Neuronal stem cell (in vitro differentiated cells): ENCODE measurements at regions not wholly inside any gene's neighbourhood (a gene's known extent, or its start where the extent isn't known, plus 50 kb on each side); places are given as distances from the start of the nearest gene placed in this dataset.

Experiments
- DNase-seq: peaks from one replicate; pipeline ENCODE4 v3.0.0-alpha.2; 2013; ENCODE audit warnings: low spot score
- H2AFZ ChIP-seq: one replicate; pipeline ENCODE4 v1.6.1; 2013; ENCODE audit warnings: mild to moderate bottlenecking, low read length, inconsistent platforms
- H2AK5ac ChIP-seq: 2 replicates; pipeline ENCODE4 v1.6.1; 2013; ENCODE audit warnings: low read depth, mild to moderate bottlenecking, inconsistent platforms, low read length, moderate library complexity, mixed read lengths
- H2BK120ac ChIP-seq: 2 replicates; pipeline ENCODE4 v1.6.1; 2013; ENCODE audit warnings: low read depth, mild to moderate bottlenecking, inconsistent platforms, low read length, moderate library complexity, mixed read lengths
- H2BK12ac ChIP-seq: one replicate; pipeline ENCODE4 v1.6.1; 2013; ENCODE audit warnings: low read length, inconsistent platforms
- H2BK15ac ChIP-seq: 2 replicates; pipeline ENCODE4 v1.6.1; 2013; ENCODE audit warnings: mild to moderate bottlenecking, low read length, inconsistent platforms, mixed read lengths
- H2BK5ac ChIP-seq: one replicate; pipeline ENCODE4 v1.6.1; 2013; ENCODE audit warnings: inconsistent platforms, mild to moderate bottlenecking, low read length, moderate library complexity
- H3K14ac ChIP-seq: one replicate; pipeline ENCODE4 v1.6.1; 2013; ENCODE audit warnings: low read length, inconsistent platforms
- H3K18ac ChIP-seq: 2 replicates; pipeline ENCODE4 v1.6.1; 2013; ENCODE audit warnings: low read length, inconsistent platforms
- H3K23ac ChIP-seq: 2 replicates; pipeline ENCODE4 v1.6.1; 2013; ENCODE audit warnings: low read depth, mild to moderate bottlenecking, mixed read lengths, low read length, inconsistent platforms; ENCODE audit not compliant: poor library complexity
- H3K27ac ChIP-seq: replicated peaks from 3 replicates; pipeline ENCODE4 v1.5.1; 2013; ENCODE audit warnings: low read length, inconsistent platforms
- H3K27me3 ChIP-seq, 3 experiments: 2 replicates each; pipeline ENCODE4 v1.6.1; 2013; ENCODE audit warnings: low read length in 3 of 3, mild to moderate bottlenecking in 2 of 3, inconsistent platforms in 1 of 3, low read depth in 1 of 3, mixed read lengths in 1 of 3, moderate library complexity in 1 of 3; ENCODE audit not compliant: control insufficient read depth in 3 of 3, insufficient read depth in 3 of 3
- H3K36me3 ChIP-seq, 2 donors: replicated peaks in 1 of 2; 2 replicates each; pipeline ENCODE4 v1.6.1; 2013; ENCODE audit warnings: low read length in 2 of 2; ENCODE audit not compliant: control insufficient read depth in 2 of 2, insufficient read depth in 2 of 2
- H3K4ac ChIP-seq: 2 replicates; pipeline ENCODE4 v1.6.1; 2013; ENCODE audit warnings: inconsistent platforms, mild to moderate bottlenecking, low read length, moderate library complexity
- H3K4me1 ChIP-seq, 2 donors: 1 replicate in 1 of 2; 2 replicates in 1 of 2; pipeline ENCODE4 v1.6.1; 2013; ENCODE audit warnings: low read length in 2 of 2, low read depth in 1 of 2; ENCODE audit not compliant: control insufficient read depth in 2 of 2, insufficient read depth in 1 of 2
- H3K4me2 ChIP-seq: one replicate; pipeline ENCODE4 v1.6.1; 2013; ENCODE audit warnings: mild to moderate bottlenecking, low read length, inconsistent platforms; ENCODE audit not compliant: insufficient read depth, poor library complexity, severe bottlenecking
- H3K4me3 ChIP-seq, 2 donors: 2 replicates each; pipeline ENCODE4 v1.5.1; 2013; ENCODE audit warnings: low read length in 2 of 2, mild to moderate bottlenecking in 2 of 2, inconsistent platforms in 1 of 2, moderate library complexity in 1 of 2
- H3K79me1 ChIP-seq: one replicate; pipeline ENCODE4 v1.6.1; 2013; ENCODE audit warnings: low read depth, mild to moderate bottlenecking, inconsistent platforms, low read length, moderate library complexity
- H3K9ac ChIP-seq: one replicate; pipeline ENCODE4 v1.6.1; 2013; ENCODE audit warnings: mild to moderate bottlenecking, low read depth, low read length, inconsistent platforms; ENCODE audit not compliant: poor library complexity
- H3K9me3 ChIP-seq, 2 donors: replicated peaks in 1 of 2; 2 replicates each; pipeline versions ENCODE3 to v1.6.1; 2013; ENCODE audit warnings: low read length in 2 of 2, mild to moderate bottlenecking in 2 of 2, inconsistent platforms in 1 of 2, low read depth in 1 of 2, mixed read lengths in 1 of 2, moderate library complexity in 1 of 2; ENCODE audit not compliant: control insufficient read depth in 2 of 2, insufficient read depth in 1 of 2
- H4K8ac ChIP-seq: one replicate; pipeline ENCODE4 v1.6.1; 2013; ENCODE audit warnings: low read depth, mild to moderate bottlenecking, inconsistent platforms, low read length, moderate library complexity
- H4K91ac ChIP-seq: one replicate; pipeline ENCODE4 v1.6.1; 2013; ENCODE audit warnings: low read length, low read depth, mild to moderate bottlenecking, inconsistent platforms; ENCODE audit not compliant: poor library complexity
- WGBS, 2 donors: extraction: QIAGEN DNeasy Blood & Tissue Kit; methylation state at CpG; one replicate each; pipeline ENCODE4 v1.1.7; 2013; ENCODE audit warnings: missing lambda C conversion rate in 2 of 2, mixed read lengths in 1 of 2; ENCODE audit not compliant: insufficient read length in 2 of 2, insufficient replicate concordance in 1 of 2; ENCODE audit errors: extremely low coverage in 2 of 2; 5-methylcytosine and 5-hydroxymethylcytosine counted together

DNA sequence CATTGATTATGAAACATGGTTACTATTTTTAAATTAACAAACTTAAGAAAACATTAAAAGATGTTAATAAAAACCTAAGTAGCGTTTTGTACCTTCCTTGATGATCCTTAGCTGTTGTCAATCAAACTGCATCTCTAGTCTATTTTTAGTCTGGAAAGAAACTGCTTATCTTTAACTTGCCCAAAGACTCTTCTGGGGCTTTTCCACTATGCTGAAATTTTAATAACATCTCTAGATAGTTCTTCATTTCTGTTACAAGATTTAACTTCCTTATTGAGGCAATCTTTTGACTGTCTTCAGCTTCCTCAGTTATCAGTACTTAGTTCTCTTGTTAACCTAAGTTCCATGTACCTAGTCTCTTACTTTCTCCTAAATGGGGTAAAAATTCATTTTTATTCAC lies 135.9 kb upstream of the HMCN1 start:
- Histone ChIP-seq H2AFZ (no peak overlapping the region), H2BK5ac (no peak overlapping the region), H3K79me1 (no peaks in the 10 kb centered on the region), H2BK120ac (no peak overlapping the region), H2BK15ac (no peak overlapping the region), H3K4me3 (no peak overlapping the region), H3K14ac (no peak overlapping the region), H3K36me3 (no peaks in the 10 kb centered on the region), H2BK12ac (no peak overlapping the region), H3K9me3 (peaks cover 0 to 1% of the 10 kb centered on the region in 2 donors), H3K9ac (no peak overlapping the region), H3K4me1 (no peaks in the 10 kb centered on the region), H3K27me3 (no peaks in the 10 kb centered on the region), H3K23ac (no peak overlapping the region), H4K91ac (no peak overlapping the region), H3K18ac (no peak overlapping the region), H3K4me2 (no peak overlapping the region), H2AK5ac (no peak overlapping the region), H4K8ac (no peak overlapping the region), H3K4ac (no peak overlapping the region), H3K27ac (no peak overlapping the region)
- no CpG with 5 or more reads among the region's 1 CpG for WGBS, 2 donors
- no peak for DNase-seq

DNA sequence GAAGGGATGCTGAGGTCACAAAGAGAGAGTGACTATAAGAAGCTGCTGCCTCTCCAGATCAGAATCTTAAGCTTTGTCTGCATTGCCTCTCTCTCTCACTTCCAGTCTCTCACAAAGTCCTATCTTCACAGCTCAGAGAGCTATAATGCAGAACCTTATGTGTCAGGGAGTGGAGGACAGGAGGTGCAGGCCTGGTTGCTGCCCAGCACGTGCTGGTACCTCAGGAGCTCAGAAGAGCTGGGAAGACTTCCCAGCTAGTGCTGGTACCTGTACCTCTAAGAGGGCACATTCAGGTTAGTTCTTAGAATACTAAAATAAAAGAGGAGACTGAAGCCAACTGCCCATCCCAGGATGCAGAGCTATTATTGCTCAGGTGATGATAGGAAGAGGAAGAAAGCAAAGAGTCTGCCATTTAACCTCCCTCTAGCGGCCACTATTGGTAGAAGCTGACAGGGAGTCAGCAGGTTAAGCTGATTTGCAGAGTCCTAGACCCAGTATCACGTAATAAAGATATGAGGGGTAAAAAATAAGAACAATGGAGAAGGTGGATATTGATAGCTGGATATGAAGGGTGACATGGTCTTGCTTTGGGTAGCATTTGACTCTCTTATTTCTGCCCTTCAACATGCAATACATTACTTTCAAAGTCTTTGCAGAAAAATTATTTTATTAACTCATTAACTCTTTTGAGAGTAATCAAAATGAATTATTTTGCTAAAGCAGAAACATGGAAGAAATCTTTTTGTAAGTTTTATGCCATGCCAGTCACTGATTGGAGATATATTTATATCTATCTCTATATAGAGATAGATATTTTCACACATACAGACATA lies 138.1 kb upstream of the HMCN1 start:
- no peak overlapping the region for H2BK12ac ChIP-seq
- no CpG with 5 or more reads among the region's 3 CpGs for WGBS, 2 donors
- H3K27me3 ChIP-seq = no peaks in the 10 kb centered on the region
- H2BK120ac ChIP-seq = no peak overlapping the region
- no peak overlapping the region for H2AK5ac ChIP-seq
- H3K4ac ChIP-seq = no peak overlapping the region
- H3K4me2 ChIP-seq = no peak overlapping the region
- no peak overlapping the region for H2AFZ ChIP-seq
- H2BK5ac ChIP-seq = no peak overlapping the region
- no peak overlapping the region for H3K27ac ChIP-seq
- H3K9me3 ChIP-seq = peaks cover 0 to 1% of the 10 kb centered on the region in 2 donors
- no peak overlapping the region for H3K23ac ChIP-seq
- H3K14ac ChIP-seq = no peak overlapping the region
- peak; percentile 48 for DNase-seq
- H3K4me1 ChIP-seq = no peaks in the 10 kb centered on the region
- no peak overlapping the region for H2BK15ac ChIP-seq
- no peak overlapping the region for H3K18ac ChIP-seq
- no peak overlapping the region for H4K8ac ChIP-seq
- no peaks in the 10 kb centered on the region for H3K79me1 ChIP-seq
- no peak overlapping the region for H3K9ac ChIP-seq
- no peak overlapping the region for H4K91ac ChIP-seq
- H3K36me3 ChIP-seq = no peaks in the 10 kb centered on the region
- H3K4me3 ChIP-seq = no peak overlapping the region

DNA sequence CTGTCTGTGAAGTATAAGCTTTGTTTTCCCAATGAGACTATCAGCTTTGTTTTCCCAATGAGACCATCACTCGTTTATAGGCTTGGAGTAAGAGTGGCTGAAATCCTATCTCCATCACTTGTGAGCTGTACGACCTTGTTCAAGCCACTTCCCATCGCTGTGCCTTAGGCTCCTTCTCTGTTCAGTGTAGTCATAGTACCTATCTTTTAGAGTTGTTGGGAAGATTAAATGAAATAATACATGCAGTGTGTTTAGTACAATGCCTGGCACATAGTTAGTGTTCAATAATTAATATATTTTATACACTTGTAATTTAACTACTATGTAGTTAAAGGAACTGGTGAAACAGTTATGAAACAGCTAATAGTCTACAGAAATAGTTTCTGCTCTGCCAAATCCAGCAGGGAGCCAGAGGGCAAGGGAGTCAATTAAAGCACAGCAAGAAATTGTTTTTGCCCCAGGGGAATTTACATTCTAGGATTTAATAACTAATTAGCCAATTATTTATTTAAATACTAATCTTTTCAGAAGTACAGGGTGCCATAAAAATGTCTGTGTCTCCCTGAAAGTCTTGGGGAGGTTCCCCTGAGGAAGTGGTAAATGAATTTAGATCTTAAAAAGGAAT lies 139.3 kb upstream of the HMCN1 start:
- Histone ChIP-seq H3K14ac (no peak overlapping the region), H3K4me1 (no peaks in the 10 kb centered on the region), H3K36me3 (no peaks in the 10 kb centered on the region), H3K4ac (no peak overlapping the region), H3K23ac (no peak overlapping the region), H2AFZ (no peak overlapping the region), H3K9ac (no peak overlapping the region), H2BK5ac (no peak overlapping the region), H3K4me2 (no peak overlapping the region), H3K79me1 (no peaks in the 10 kb centered on the region), H3K9me3 (no peaks in the 10 kb centered on the region), H2BK15ac (no peak overlapping the region), H2BK120ac (no peak overlapping the region), H2BK12ac (no peak overlapping the region), H4K8ac (no peak overlapping the region), H4K91ac (no peak overlapping the region), H3K27ac (no peak overlapping the region), H3K18ac (no peak overlapping the region), H3K4me3 (no peak overlapping the region), H3K27me3 (no peaks in the 10 kb centered on the region), H2AK5ac (no peak overlapping the region)
- DNase-seq = no peak
- WGBS, 2 donors = no CpG with 5 or more reads among the region's 3 CpGs

DNA sequence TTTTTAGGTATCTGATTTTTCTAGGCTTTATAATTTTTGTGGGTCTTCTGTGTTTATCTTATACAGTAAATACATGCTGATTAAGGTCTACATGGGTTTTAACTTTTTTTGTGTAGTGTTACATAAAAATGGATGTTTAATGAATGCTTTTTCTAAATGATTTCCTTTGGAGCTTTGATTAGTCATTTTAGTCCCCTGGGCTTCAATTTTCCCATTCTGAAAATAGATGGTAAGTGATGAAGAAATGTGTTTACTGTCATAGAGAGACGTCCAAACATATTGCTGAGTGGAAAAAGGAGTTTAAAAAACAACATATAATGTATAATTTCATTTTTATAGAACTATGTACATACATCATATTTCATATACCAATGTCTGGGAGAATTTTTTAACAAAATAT lies 140.9 kb upstream of the HMCN1 start:
- Histone ChIP-seq H4K91ac (no peak overlapping the region), H3K79me1 (no peaks in the 10 kb centered on the region), H3K4me2 (no peak overlapping the region), H3K14ac (no peak overlapping the region), H2BK12ac (no peak overlapping the region), H2AFZ (no peak overlapping the region), H3K23ac (no peak overlapping the region), H3K4me3 (no peak overlapping the region), H3K18ac (no peak overlapping the region), H4K8ac (no peak overlapping the region), H3K4ac (no peak overlapping the region), H3K9me3 (no peaks in the 10 kb centered on the region), H3K27me3 (no peaks in the 10 kb centered on the region), H3K4me1 (no peaks in the 10 kb centered on the region), H2BK120ac (no peak overlapping the region), H3K36me3 (no peaks in the 10 kb centered on the region), H3K9ac (no peak overlapping the region), H3K27ac (no peak overlapping the region), H2AK5ac (no peak overlapping the region), H2BK5ac (no peak overlapping the region), H2BK15ac (no peak overlapping the region)
- DNase-seq = no peak
- WGBS, 2 donors = no CpG with 5 or more reads among the region's 1 CpG
